22Rv1 (cell line): ENCODE measurements at regions not wholly inside any gene's neighbourhood (a gene's known extent, or its start where the extent isn't known, plus 50 kb on each side); places are given as distances from the start of the nearest gene placed in this dataset.

Experiments
- CTCF ChIP-seq: fragments of 450-650 bp; IDR thresholded peaks from 2 replicates; pipeline ENCODE4 v1.5.1; 2017; ENCODE audit warnings: mild to moderate bottlenecking
- ZFX ChIP-seq: fragments of 450-650 bp; IDR thresholded peaks from 2 replicates; pipeline ENCODE4 v1.6.1; 2017; ENCODE audit warnings: antibody characterized with exemption, borderline replicate concordance

GRCh38 chr4:158042591-158043030, 130.2 kb downstream of the GASK1B start:
- no peak for TF ChIP-seq CTCF
- TF ChIP-seq ZFX: no peak
